HL-60 (cell line): ENCODE measurements at regions not wholly inside any gene's neighbourhood (a gene's known extent, or its start where the extent isn't known, plus 50 kb on each side); places are given as distances from the start of the nearest gene placed in this dataset.

ENCODE experiments used
- DNase-seq, 2 experiments: peaks; one replicate each; pipeline ENCODE4 v3.0.0-alpha.2; 2010 to 2020; ENCODE audit warnings: low read depth in 1 of 2, low spot score in 1 of 2
- H3K27ac ChIP-seq: fragments of 250-450 bp; sonication (Bioruptor Pico); replicated peaks from 2 replicates; pipeline ENCODE4 v1.5.1; 2020; ENCODE audit warnings: mild to moderate bottlenecking, moderate library complexity
- H3K27me3 ChIP-seq: fragments of 250-450 bp; sonication (Bioruptor Pico); 2 replicates; pipeline ENCODE4 v1.5.1; 2021; ENCODE audit warnings: mild to moderate bottlenecking, moderate library complexity; ENCODE audit not compliant: insufficient read depth, poor library complexity, severe bottlenecking
- H3K4me3 ChIP-seq: replicated peaks from 2 replicates; pipeline ENCODE4 v1.5.1; 2011; ENCODE audit warnings: mild to moderate bottlenecking, control low read depth, low read length; ENCODE audit not compliant: insufficient read depth
- GABPA ChIP-seq: IDR thresholded peaks from 2 replicates; pipeline ENCODE4 v1.6.1; 2012; ENCODE audit warnings: low read depth
- POLR2AphosphoS5 ChIP-seq: IDR thresholded peaks from 2 replicates; pipeline ENCODE4 v1.6.1; 2012; ENCODE audit warnings: low read depth
- SPI1 ChIP-seq: IDR thresholded peaks from 2 replicates; pipeline ENCODE4 v1.6.1; 2012; ENCODE audit warnings: low read depth, mild to moderate bottlenecking, borderline replicate concordance
- TF ChIP-seq, protein P1 (sequence below): IDR thresholded peaks from one replicate; pipeline ENCODE4 v1.5.1; 2011; ENCODE audit warnings: low read length, control low read depth, inconsistent platforms; ENCODE audit not compliant: insufficient read depth
- TF ChIP-seq, protein P2 (sequence below): IDR thresholded peaks from 2 replicates; pipeline ENCODE4 v1.6.1; 2012; ENCODE audit warnings: low read depth; ENCODE audit not compliant: insufficient replicate concordance

DNA sequence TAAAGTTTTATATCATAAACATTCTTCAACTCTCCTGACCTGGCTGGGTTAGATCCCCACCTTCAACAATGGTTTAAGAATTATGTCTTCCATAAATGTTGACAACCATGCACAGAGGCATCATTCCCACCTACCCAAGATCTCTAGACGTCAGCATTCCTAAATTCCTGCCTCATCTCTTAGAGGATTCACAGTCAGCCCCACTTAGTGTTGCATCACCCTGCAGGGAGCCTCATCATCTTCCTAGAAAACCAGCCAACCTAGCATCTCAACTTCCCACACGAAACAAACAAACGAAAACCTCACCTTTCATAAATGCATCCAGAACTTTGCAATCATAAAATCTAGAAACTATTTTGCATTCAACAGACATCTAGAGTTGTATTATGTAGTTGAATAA, 816.1 kb upstream of the C9orf72 start:
- H3K27me3 ChIP-seq: no peaks in the 10 kb centered on the region
- H3K4me3 ChIP-seq: no peak overlapping the region
- no peak for DNase-seq
- no peak overlapping the region for H3K27ac ChIP-seq
- TF ChIP-seq GABPA: no peak
- no peak for TF ChIP-seq SPI1
- TF ChIP-seq, protein P1, sequence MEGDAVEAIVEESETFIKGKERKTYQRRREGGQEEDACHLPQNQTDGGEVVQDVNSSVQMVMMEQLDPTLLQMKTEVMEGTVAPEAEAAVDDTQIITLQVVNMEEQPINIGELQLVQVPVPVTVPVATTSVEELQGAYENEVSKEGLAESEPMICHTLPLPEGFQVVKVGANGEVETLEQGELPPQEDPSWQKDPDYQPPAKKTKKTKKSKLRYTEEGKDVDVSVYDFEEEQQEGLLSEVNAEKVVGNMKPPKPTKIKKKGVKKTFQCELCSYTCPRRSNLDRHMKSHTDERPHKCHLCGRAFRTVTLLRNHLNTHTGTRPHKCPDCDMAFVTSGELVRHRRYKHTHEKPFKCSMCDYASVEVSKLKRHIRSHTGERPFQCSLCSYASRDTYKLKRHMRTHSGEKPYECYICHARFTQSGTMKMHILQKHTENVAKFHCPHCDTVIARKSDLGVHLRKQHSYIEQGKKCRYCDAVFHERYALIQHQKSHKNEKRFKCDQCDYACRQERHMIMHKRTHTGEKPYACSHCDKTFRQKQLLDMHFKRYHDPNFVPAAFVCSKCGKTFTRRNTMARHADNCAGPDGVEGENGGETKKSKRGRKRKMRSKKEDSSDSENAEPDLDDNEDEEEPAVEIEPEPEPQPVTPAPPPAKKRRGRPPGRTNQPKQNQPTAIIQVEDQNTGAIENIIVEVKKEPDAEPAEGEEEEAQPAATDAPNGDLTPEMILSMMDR: no peak
- no peak for TF ChIP-seq POLR2AphosphoS5
- TF ChIP-seq, protein P2, sequence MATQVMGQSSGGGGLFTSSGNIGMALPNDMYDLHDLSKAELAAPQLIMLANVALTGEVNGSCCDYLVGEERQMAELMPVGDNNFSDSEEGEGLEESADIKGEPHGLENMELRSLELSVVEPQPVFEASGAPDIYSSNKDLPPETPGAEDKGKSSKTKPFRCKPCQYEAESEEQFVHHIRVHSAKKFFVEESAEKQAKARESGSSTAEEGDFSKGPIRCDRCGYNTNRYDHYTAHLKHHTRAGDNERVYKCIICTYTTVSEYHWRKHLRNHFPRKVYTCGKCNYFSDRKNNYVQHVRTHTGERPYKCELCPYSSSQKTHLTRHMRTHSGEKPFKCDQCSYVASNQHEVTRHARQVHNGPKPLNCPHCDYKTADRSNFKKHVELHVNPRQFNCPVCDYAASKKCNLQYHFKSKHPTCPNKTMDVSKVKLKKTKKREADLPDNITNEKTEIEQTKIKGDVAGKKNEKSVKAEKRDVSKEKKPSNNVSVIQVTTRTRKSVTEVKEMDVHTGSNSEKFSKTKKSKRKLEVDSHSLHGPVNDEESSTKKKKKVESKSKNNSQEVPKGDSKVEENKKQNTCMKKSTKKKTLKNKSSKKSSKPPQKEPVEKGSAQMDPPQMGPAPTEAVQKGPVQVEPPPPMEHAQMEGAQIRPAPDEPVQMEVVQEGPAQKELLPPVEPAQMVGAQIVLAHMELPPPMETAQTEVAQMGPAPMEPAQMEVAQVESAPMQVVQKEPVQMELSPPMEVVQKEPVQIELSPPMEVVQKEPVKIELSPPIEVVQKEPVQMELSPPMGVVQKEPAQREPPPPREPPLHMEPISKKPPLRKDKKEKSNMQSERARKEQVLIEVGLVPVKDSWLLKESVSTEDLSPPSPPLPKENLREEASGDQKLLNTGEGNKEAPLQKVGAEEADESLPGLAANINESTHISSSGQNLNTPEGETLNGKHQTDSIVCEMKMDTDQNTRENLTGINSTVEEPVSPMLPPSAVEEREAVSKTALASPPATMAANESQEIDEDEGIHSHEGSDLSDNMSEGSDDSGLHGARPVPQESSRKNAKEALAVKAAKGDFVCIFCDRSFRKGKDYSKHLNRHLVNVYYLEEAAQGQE: no peak

DNA sequence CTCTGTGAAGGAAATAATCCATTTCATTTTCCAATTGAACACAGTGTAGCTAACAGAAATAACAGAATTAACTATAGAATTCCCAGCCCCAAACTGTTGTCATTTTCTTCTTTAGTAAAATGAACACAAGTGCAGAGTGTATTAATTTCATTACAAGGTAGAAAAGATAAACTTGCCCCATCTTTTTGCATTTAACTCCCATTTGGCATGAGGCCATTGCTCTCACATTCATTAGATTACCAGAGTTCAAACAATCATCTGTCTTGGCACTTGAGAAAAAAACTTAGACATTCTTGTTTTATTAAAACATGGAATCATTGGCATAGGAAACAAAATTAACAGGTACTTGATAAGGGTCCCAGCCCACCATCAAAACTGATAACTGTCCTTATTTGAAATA, 821.5 kb upstream of the C9orf72 start:
- no peaks in the 10 kb centered on the region for H3K27me3 ChIP-seq
- DNase-seq: no peak
- H3K4me3 ChIP-seq: no peak overlapping the region
- H3K27ac ChIP-seq: no peak overlapping the region
- TF ChIP-seq SPI1: no peak
- TF ChIP-seq, protein P2: no peak
- no peak for TF ChIP-seq GABPA
- TF ChIP-seq, protein P1: no peak
- no peak for TF ChIP-seq POLR2AphosphoS5

DNA sequence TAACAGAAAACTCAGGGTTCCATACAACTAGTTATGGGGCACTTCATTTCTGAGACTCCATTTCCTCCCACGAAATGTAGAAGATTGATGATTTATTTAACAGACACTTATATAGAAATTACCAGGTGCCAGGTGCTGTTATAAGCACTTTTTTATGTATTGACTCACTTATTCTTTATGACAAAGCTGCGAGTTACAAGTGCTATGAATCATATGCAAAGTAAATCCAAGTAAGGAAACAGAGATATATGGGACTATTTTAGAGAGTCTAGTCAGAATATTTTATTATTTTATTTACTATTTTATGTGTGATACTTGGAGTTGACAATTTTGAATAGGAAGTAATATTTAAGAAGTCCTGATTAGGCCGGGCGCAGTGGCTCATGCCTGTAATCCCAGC, 822.8 kb upstream of the C9orf72 start:
- DNase-seq: no peak
- TF ChIP-seq POLR2AphosphoS5 (no peak), SPI1 (no peak), GABPA (no peak)
- TF ChIP-seq, protein P2: no peak
- TF ChIP-seq, protein P1: no peak
- Histone ChIP-seq H3K4me3 (no peak overlapping the region), H3K27ac (no peak overlapping the region), H3K27me3 (no peaks in the 10 kb centered on the region)
